ENCODE measurements at regions not wholly inside any gene's neighbourhood (a gene's known extent, or its start where the extent isn't known, plus 50 kb on each side); places are given as distances from the start of the nearest gene placed in this dataset.

- no peak overlapping the region for H3K4me3 ChIP-seq (ENCODE audit: low read length)
- no peak for DNase-seq (ENCODE audit: low read depth)
- TF ChIP-seq, protein P1, sequence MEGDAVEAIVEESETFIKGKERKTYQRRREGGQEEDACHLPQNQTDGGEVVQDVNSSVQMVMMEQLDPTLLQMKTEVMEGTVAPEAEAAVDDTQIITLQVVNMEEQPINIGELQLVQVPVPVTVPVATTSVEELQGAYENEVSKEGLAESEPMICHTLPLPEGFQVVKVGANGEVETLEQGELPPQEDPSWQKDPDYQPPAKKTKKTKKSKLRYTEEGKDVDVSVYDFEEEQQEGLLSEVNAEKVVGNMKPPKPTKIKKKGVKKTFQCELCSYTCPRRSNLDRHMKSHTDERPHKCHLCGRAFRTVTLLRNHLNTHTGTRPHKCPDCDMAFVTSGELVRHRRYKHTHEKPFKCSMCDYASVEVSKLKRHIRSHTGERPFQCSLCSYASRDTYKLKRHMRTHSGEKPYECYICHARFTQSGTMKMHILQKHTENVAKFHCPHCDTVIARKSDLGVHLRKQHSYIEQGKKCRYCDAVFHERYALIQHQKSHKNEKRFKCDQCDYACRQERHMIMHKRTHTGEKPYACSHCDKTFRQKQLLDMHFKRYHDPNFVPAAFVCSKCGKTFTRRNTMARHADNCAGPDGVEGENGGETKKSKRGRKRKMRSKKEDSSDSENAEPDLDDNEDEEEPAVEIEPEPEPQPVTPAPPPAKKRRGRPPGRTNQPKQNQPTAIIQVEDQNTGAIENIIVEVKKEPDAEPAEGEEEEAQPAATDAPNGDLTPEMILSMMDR (conservative IDR thresholded peaks at IDR 0.05; ENCODE audit: low read length), result no peak
Measured at GRCh38 chrY:19354857-19355173, 389.7 kb downstream of the KDM5D start.

DNA sequence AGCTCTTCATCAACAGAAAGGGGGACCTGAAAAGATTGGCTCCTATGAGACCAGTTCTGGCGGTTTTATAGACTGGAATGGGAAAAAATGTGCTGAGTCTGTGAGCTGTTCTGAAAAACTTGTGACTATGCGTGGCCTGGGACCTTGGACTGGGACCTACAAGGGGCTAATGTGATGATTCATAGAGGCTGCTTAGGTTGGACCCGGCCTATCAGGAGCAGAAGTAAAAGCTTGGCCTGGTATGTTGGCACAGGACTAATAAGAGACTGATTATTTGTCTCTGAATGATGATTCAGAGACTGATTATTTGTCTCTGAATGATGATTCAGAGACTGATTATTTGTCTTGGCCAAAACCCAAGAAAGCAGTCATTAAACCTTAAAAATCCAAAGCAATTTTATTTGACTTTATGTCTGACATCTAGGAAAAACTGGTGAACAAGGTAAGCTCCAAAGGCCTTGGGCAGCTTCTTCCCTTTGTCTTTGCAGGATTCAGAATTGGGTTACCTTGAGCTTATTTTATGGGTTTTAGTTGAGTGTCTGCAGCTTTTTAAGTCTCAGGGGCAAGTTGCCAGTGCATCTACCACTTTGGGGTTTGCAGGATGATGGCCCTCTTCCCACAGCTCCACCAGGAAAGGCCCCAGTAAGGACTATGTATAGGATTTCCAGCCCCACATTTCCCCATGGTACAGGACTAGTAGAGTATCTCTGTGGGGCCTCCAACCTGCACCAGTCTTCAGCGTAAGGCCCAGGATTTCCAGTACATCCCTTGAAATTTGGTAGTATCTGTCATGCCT, 390.3 kb downstream of the KDM5D start:
- H3K4me3 ChIP-seq (ENCODE audit: low read length), result no peak overlapping the region
- DNase-seq (ENCODE audit: low read depth), result peak; percentile 73
- TF ChIP-seq, protein P1 (conservative IDR thresholded peaks at IDR 0.05; ENCODE audit: low read length), result no peak

DNA sequence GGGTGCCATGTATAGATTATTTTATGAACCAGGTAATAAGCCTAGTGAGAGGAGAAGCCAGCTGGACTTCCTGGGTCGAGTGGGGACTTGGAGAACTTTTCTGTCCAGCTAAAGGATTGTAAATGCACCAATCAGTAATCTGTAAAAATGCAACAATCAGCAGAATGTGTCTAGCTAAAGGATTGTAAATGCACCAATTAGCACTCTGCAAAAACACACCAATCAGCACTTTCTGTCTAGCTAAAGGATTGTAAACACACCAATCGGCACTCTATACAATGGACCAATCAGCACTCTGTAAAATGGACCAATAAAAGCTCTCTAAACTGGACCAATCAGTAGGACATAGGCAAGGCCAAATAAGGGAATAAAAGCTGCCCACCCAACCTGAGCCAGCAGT, 392.9 kb downstream of the KDM5D start:
- H3K4me3 ChIP-seq (ENCODE audit: low read length), result no peak overlapping the region
- TF ChIP-seq, protein P1 (conservative IDR thresholded peaks at IDR 0.05; ENCODE audit: low read length), result no peak
- DNase-seq (ENCODE audit: low read depth), result no peak

GRCh38 chrY:19321701-19322100, 422.8 kb downstream of the KDM5D start:
- no peak for DNase-seq (ENCODE audit: low read depth)

GRCh38 chrY:19319135-19319534, 425.4 kb downstream of the KDM5D start:
- DNase-seq (ENCODE audit: low read depth), result no peak
- TF ChIP-seq, protein P1 (conservative IDR thresholded peaks at IDR 0.05; ENCODE audit: low read length), result no peak
- no peak overlapping the region for H3K4me3 ChIP-seq (ENCODE audit: low read length)

More at GRCh38 chrY:19321701-19322100, 422.8 kb downstream of the KDM5D start:
- no peak overlapping the region for H3K4me3 ChIP-seq (ENCODE audit: low read length)
- TF ChIP-seq, protein P1 (conservative IDR thresholded peaks at IDR 0.05; ENCODE audit: low read length), result no peak

GRCh38 chrY:19317271-19317987, 427.1 kb downstream of the KDM5D start:
- no peak for DNase-seq (ENCODE audit: low read depth)
- TF ChIP-seq, protein P1 (conservative IDR thresholded peaks at IDR 0.05; ENCODE audit: low read length), result no peak
- no peak overlapping the region for H3K4me3 ChIP-seq (ENCODE audit: low read length)

DNA sequence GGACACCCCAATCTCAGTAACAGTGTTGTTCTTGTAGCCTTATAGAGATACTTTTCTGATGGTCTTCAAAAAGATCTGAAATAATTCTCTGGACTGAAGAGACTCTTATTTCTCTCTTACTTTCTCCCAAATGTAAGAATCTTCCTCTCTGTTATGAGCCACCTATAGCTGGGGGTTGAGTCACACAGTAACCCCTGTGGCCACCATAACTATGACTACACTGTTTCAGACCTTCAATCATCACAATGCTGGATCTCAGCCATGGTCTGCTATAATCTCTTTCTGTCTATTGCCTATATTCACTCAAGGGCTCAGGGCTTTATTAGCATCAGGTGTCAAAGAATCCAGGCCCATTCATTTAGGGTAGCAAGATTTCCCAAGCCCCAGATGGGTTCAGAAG, 436.9 kb downstream of the KDM5D start:
- H3K4me3 ChIP-seq (ENCODE audit: low read length), result no peak overlapping the region
- no peak for DNase-seq (ENCODE audit: low read depth)
- TF ChIP-seq, protein P1 (conservative IDR thresholded peaks at IDR 0.05; ENCODE audit: low read length), result no peak

All from AG10803 (cell line).